ENCODE measurements at regions not wholly inside any gene's neighbourhood (a gene's known extent, or its start where the extent isn't known, plus 50 kb on each side); places are given as distances from the start of the nearest gene placed in this dataset.

GRCh38 chr18:22663378-22663777, 245.7 kb upstream of the CTAGE1 start:
- no peak overlapping the region for H3K27ac Mint-ChIP-seq
- intact Hi-C loops (cut with micrococcal nuclease) = no loop called here
- DNase-seq (ENCODE audit: low spot score) = no peak
- no peak overlapping the region for H3K4me3 Mint-ChIP-seq (ENCODE audit: low read depth)
- no peaks in the 10 kb centered on the region for H3K36me3 Mint-ChIP-seq (ENCODE audit: low read depth)
- H3K27me3 Mint-ChIP-seq (ENCODE audit: low read depth) = no peaks in the 10 kb centered on the region
- H3K9me3 Mint-ChIP-seq = peaks cover 45% of the 10 kb centered on the region
- H3K4me1 Mint-ChIP-seq (ENCODE audit: low read depth) = no peaks in the 10 kb centered on the region

- Mint-ChIP-seq H3K4me3 (ENCODE audit: low read depth) (no peak overlapping the region), H3K27ac (no peak overlapping the region), H3K27me3 (ENCODE audit: low read depth) (no peaks in the 10 kb centered on the region), H3K36me3 (ENCODE audit: low read depth) (no peaks in the 10 kb centered on the region), H3K4me1 (ENCODE audit: low read depth) (no peaks in the 10 kb centered on the region), H3K9me3 (peaks cover 34% of the 10 kb centered on the region)
- intact Hi-C loops (cut with micrococcal nuclease) = no loop called here
- DNase-seq (ENCODE audit: low spot score) = no peak
These were observed 248.8 kb upstream of the CTAGE1 start for GRCh38 chr18:22666411-22666940.

- H3K27ac Mint-ChIP-seq = no peak overlapping the region
- intact Hi-C loops (cut with micrococcal nuclease) = no loop called here
These were observed 249.4 kb upstream of the CTAGE1 start for GRCh38 chr18:22667156-22667555.

GRCh38 chr18:22667616-22668422, 250.1 kb upstream of the CTAGE1 start:
- DNase-seq (ENCODE audit: low spot score) = no peak
- Mint-ChIP-seq H3K27ac (no peak overlapping the region), H3K4me3 (ENCODE audit: low read depth) (no peak overlapping the region), H3K9me3 (peaks cover 30% of the 10 kb centered on the region), H3K4me1 (ENCODE audit: low read depth) (no peaks in the 10 kb centered on the region), H3K27me3 (ENCODE audit: low read depth) (peaks cover 1% of the 10 kb centered on the region), H3K36me3 (ENCODE audit: low read depth) (no peaks in the 10 kb centered on the region)
- intact Hi-C loops (cut with micrococcal nuclease) = no loop called here

More at GRCh38 chr18:22667156-22667555, 249.4 kb upstream of the CTAGE1 start:
- Mint-ChIP-seq H3K4me1 (ENCODE audit: low read depth) (no peaks in the 10 kb centered on the region), H3K9me3 (peaks cover 34% of the 10 kb centered on the region), H3K36me3 (ENCODE audit: low read depth) (no peaks in the 10 kb centered on the region), H3K27me3 (ENCODE audit: low read depth) (no peaks in the 10 kb centered on the region), H3K4me3 (ENCODE audit: low read depth) (no peak overlapping the region)
- no peak for DNase-seq (ENCODE audit: low spot score)

GRCh38 chr18:22668496-22668895, 250.8 kb upstream of the CTAGE1 start:
- Mint-ChIP-seq H3K4me1 (ENCODE audit: low read depth) (no peaks in the 10 kb centered on the region), H3K9me3 (peaks cover 23% of the 10 kb centered on the region), H3K27me3 (ENCODE audit: low read depth) (peaks cover 1% of the 10 kb centered on the region), H3K36me3 (ENCODE audit: low read depth) (no peaks in the 10 kb centered on the region), H3K27ac (no peak overlapping the region), H3K4me3 (ENCODE audit: low read depth) (no peak overlapping the region)
- intact Hi-C loops (cut with micrococcal nuclease) = no loop called here
- no peak for DNase-seq (ENCODE audit: low spot score)

- no peak overlapping the region for H3K4me3 Mint-ChIP-seq (ENCODE audit: low read depth)
- no peaks in the 10 kb centered on the region for H3K36me3 Mint-ChIP-seq (ENCODE audit: low read depth)
- H3K27me3 Mint-ChIP-seq (ENCODE audit: low read depth) = peaks cover 1% of the 10 kb centered on the region
- H3K9me3 Mint-ChIP-seq = peaks cover 8% of the 10 kb centered on the region
- DNase-seq (ENCODE audit: low spot score) = no peak
- intact Hi-C loops (cut with micrococcal nuclease) = no loop called here
- no peaks in the 10 kb centered on the region for H3K4me1 Mint-ChIP-seq (ENCODE audit: low read depth)
- H3K27ac Mint-ChIP-seq = no peak overlapping the region
These were observed 253.2 kb upstream of the CTAGE1 start for GRCh38 chr18:22670914-22671313.

- peaks cover 1% of the 10 kb centered on the region for H3K27me3 Mint-ChIP-seq (ENCODE audit: low read depth)
- intact Hi-C loops (cut with micrococcal nuclease) = no loop called here
- no peak overlapping the region for H3K4me3 Mint-ChIP-seq (ENCODE audit: low read depth)
- no peak overlapping the region for H3K27ac Mint-ChIP-seq
- no peak for DNase-seq (ENCODE audit: low spot score)
- no peaks in the 10 kb centered on the region for H3K4me1 Mint-ChIP-seq (ENCODE audit: low read depth)
- H3K36me3 Mint-ChIP-seq (ENCODE audit: low read depth) = no peaks in the 10 kb centered on the region
- no peaks in the 10 kb centered on the region for H3K9me3 Mint-ChIP-seq
These were observed 255.6 kb upstream of the CTAGE1 start for GRCh38 chr18:22673182-22673862.

GRCh38 chr18:22674272-22674671, 256.6 kb upstream of the CTAGE1 start:
- DNase-seq (ENCODE audit: low spot score) = no peak
- H3K27ac Mint-ChIP-seq = no peak overlapping the region
- no peaks in the 10 kb centered on the region for H3K36me3 Mint-ChIP-seq (ENCODE audit: low read depth)
- H3K27me3 Mint-ChIP-seq (ENCODE audit: low read depth) = peaks cover 1% of the 10 kb centered on the region
- no peaks in the 10 kb centered on the region for H3K4me1 Mint-ChIP-seq (ENCODE audit: low read depth)
- H3K4me3 Mint-ChIP-seq (ENCODE audit: low read depth) = no peak overlapping the region
- intact Hi-C loops (cut with micrococcal nuclease) = no loop called here
- no peaks in the 10 kb centered on the region for H3K9me3 Mint-ChIP-seq

GRCh38 chr18:22675006-22675405, 257.3 kb upstream of the CTAGE1 start:
- no peak overlapping the region for H3K27ac Mint-ChIP-seq
- no peaks in the 10 kb centered on the region for H3K36me3 Mint-ChIP-seq (ENCODE audit: low read depth)
- intact Hi-C loops (cut with micrococcal nuclease) = no loop called here
- H3K9me3 Mint-ChIP-seq = no peaks in the 10 kb centered on the region
- no peak overlapping the region for H3K4me3 Mint-ChIP-seq (ENCODE audit: low read depth)
- no peaks in the 10 kb centered on the region for H3K4me1 Mint-ChIP-seq (ENCODE audit: low read depth)
- no peak for DNase-seq (ENCODE audit: low spot score)
- peaks cover 1% of the 10 kb centered on the region for H3K27me3 Mint-ChIP-seq (ENCODE audit: low read depth)

- H3K27ac Mint-ChIP-seq = no peak overlapping the region
- no peak overlapping the region for H3K4me3 Mint-ChIP-seq (ENCODE audit: low read depth)
- DNase-seq (ENCODE audit: low spot score) = no peak
- no peaks in the 10 kb centered on the region for H3K4me1 Mint-ChIP-seq (ENCODE audit: low read depth)
- H3K9me3 Mint-ChIP-seq = no peaks in the 10 kb centered on the region
- intact Hi-C loops (cut with micrococcal nuclease) = no loop called here
- H3K36me3 Mint-ChIP-seq (ENCODE audit: low read depth) = no peaks in the 10 kb centered on the region
- H3K27me3 Mint-ChIP-seq (ENCODE audit: low read depth) = peaks cover 1% of the 10 kb centered on the region
These were observed 256.7 kb upstream of the RBBP8 start for GRCh38 chr18:22676423-22676822.

GRCh38 chr18:22678486-22678885, 254.6 kb upstream of the RBBP8 start:
- H3K4me3 Mint-ChIP-seq (ENCODE audit: low read depth) = no peak overlapping the region
- DNase-seq (ENCODE audit: low spot score) = no peak
- H3K27me3 Mint-ChIP-seq (ENCODE audit: low read depth) = no peaks in the 10 kb centered on the region
- H3K9me3 Mint-ChIP-seq = no peaks in the 10 kb centered on the region
- H3K4me1 Mint-ChIP-seq (ENCODE audit: low read depth) = no peaks in the 10 kb centered on the region
- H3K27ac Mint-ChIP-seq = no peak overlapping the region
- intact Hi-C loops (cut with micrococcal nuclease) = no loop called here
- H3K36me3 Mint-ChIP-seq (ENCODE audit: low read depth) = no peaks in the 10 kb centered on the region

- Mint-ChIP-seq H3K27ac (no peak overlapping the region), H3K27me3 (ENCODE audit: low read depth) (no peaks in the 10 kb centered on the region), H3K4me3 (ENCODE audit: low read depth) (no peak overlapping the region), H3K4me1 (ENCODE audit: low read depth) (no peaks in the 10 kb centered on the region), H3K36me3 (ENCODE audit: low read depth) (no peaks in the 10 kb centered on the region), H3K9me3 (no peaks in the 10 kb centered on the region)
- intact Hi-C loops (cut with micrococcal nuclease) = no loop called here
- no peak for DNase-seq (ENCODE audit: low spot score)
These were observed 252.2 kb upstream of the RBBP8 start for GRCh38 chr18:22680944-22681343.

- intact Hi-C loops (cut with micrococcal nuclease) = no loop called here
- Mint-ChIP-seq H3K27ac (no peak overlapping the region), H3K9me3 (no peaks in the 10 kb centered on the region), H3K27me3 (ENCODE audit: low read depth) (no peaks in the 10 kb centered on the region), H3K4me3 (ENCODE audit: low read depth) (no peak overlapping the region), H3K4me1 (ENCODE audit: low read depth) (no peaks in the 10 kb centered on the region), H3K36me3 (ENCODE audit: low read depth) (no peaks in the 10 kb centered on the region)
- DNase-seq (ENCODE audit: low spot score) = no peak
These were observed 251.2 kb upstream of the RBBP8 start for GRCh38 chr18:22681908-22682307.

Data from activated T-helper 2 cell treated with anti-CD3 and anti-CD28 coated beads, Interferon-gamma antibody, Interleukin-2, Interleukin-4, amounts not matched to agents 10 μg/mL and 5 μg/mL and 100 μg/mL, durations not matched to agents 14 hours and 24 hours and 36 hours (primary cell).